DND-41 (cell line): ENCODE measurements at regions not wholly inside any gene's neighbourhood (a gene's known extent, or its start where the extent isn't known, plus 50 kb on each side); places are given as distances from the start of the nearest gene placed in this dataset.

Source experiments
- EZH2 ChIP-seq: IDR thresholded peaks from 3 replicates; pipeline ENCODE4 v1.6.1; 2012; ENCODE audit warnings: borderline replicate concordance, low read depth, mild to moderate bottlenecking, moderate library complexity, low read length, inconsistent platforms; ENCODE audit not compliant: severe bottlenecking
- TF ChIP-seq, protein P1 (sequence below): IDR thresholded peaks from 2 replicates; pipeline ENCODE4 v1.5.1; 2012; ENCODE audit warnings: borderline replicate concordance, low read length, moderate library complexity, mild to moderate bottlenecking; ENCODE audit not compliant: poor library complexity, severe bottlenecking; ENCODE audit errors: extremely low read depth

GRCh38 chr1:182237329-182237728, 154.3 kb downstream of the GLUL start:
- TF ChIP-seq, protein P1, sequence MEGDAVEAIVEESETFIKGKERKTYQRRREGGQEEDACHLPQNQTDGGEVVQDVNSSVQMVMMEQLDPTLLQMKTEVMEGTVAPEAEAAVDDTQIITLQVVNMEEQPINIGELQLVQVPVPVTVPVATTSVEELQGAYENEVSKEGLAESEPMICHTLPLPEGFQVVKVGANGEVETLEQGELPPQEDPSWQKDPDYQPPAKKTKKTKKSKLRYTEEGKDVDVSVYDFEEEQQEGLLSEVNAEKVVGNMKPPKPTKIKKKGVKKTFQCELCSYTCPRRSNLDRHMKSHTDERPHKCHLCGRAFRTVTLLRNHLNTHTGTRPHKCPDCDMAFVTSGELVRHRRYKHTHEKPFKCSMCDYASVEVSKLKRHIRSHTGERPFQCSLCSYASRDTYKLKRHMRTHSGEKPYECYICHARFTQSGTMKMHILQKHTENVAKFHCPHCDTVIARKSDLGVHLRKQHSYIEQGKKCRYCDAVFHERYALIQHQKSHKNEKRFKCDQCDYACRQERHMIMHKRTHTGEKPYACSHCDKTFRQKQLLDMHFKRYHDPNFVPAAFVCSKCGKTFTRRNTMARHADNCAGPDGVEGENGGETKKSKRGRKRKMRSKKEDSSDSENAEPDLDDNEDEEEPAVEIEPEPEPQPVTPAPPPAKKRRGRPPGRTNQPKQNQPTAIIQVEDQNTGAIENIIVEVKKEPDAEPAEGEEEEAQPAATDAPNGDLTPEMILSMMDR, result no peak
- TF ChIP-seq EZH2, result no peak
